MM.1S (cell line): ENCODE measurements at regions not wholly inside any gene's neighbourhood (a gene's known extent, or its start where the extent isn't known, plus 50 kb on each side); places are given as distances from the start of the nearest gene placed in this dataset.

Experiments used
- DNase-seq: peaks from one replicate; pipeline ENCODE4 v3.0.0-alpha.2; 2015
- H2AFZ ChIP-seq: fragments of 300-600 bp; sonication (generic); 2 replicates; pipeline ENCODE4 v1.6.0; 2016; ENCODE audit warnings: antibody characterized with exemption, low read length
- H3F3A ChIP-seq: fragments of 300-600 bp; sonication (generic); 2 replicates; pipeline ENCODE4 v1.6.1; 2016; ENCODE audit warnings: mild to moderate bottlenecking, antibody characterized with exemption, low read length, moderate library complexity, mixed read lengths; ENCODE audit not compliant: insufficient read depth
- H3K27ac ChIP-seq: fragments of 300-600 bp; sonication (generic); 2 replicates; pipeline ENCODE4 v1.5.1; 2016; ENCODE audit warnings: mild to moderate bottlenecking, low read length
- H3K27me3 ChIP-seq: fragments of 300-600 bp; sonication (generic); replicated peaks from 2 replicates; pipeline ENCODE4 v1.6.0; 2016; ENCODE audit warnings: low read length; ENCODE audit not compliant: insufficient read depth
- H3K36me3 ChIP-seq: fragments of 300-600 bp; sonication (generic); replicated peaks from 2 replicates; pipeline ENCODE4 v1.6.1; 2016; ENCODE audit warnings: mild to moderate bottlenecking, low read length, mixed read lengths; ENCODE audit not compliant: insufficient read depth
- H3K4me1 ChIP-seq: fragments of 300-600 bp; sonication (generic); 2 replicates; pipeline ENCODE4 v1.6.1; 2016; ENCODE audit warnings: low read length, mixed read lengths
- H3K4me2 ChIP-seq: fragments of 300-600 bp; sonication (generic); 2 replicates; pipeline ENCODE4 v1.6.0; 2016; ENCODE audit warnings: low read depth, low read length
- H3K4me3 ChIP-seq: fragments of 300-600 bp; sonication (generic); 2 replicates; pipeline ENCODE4 v1.5.1; 2016; ENCODE audit warnings: low read length, mixed read lengths
- H3K79me2 ChIP-seq: fragments of 300-600 bp; sonication (generic); 2 replicates; pipeline ENCODE4 v1.6.1; 2016; ENCODE audit warnings: mixed run types, low read length, mixed read lengths
- H3K9ac ChIP-seq: fragments of 300-600 bp; sonication (generic); 2 replicates; pipeline ENCODE4 v1.6.1; 2016; ENCODE audit warnings: low read length, mixed read lengths
- H3K9me2 ChIP-seq: fragments of 300-600 bp; sonication (generic); replicated peaks from 2 replicates; pipeline ENCODE4 v1.6.1; 2016; ENCODE audit warnings: mild to moderate bottlenecking, low read length, mixed read lengths; ENCODE audit not compliant: insufficient read depth
- H3K9me3 ChIP-seq: fragments of 300-600 bp; sonication (generic); replicated peaks from 2 replicates; pipeline ENCODE4 v1.6.1; 2016; ENCODE audit warnings: mild to moderate bottlenecking, low read length, mixed read lengths; ENCODE audit not compliant: insufficient read depth
- H4K20me1 ChIP-seq: fragments of 300-600 bp; sonication (generic); 2 replicates; pipeline ENCODE4 v1.6.1; 2016; ENCODE audit warnings: mild to moderate bottlenecking, low read length, moderate library complexity, mixed read lengths; ENCODE audit not compliant: insufficient read depth
- CTCF ChIP-seq: fragments of 300-600 bp; sonication (generic); IDR thresholded peaks from 2 replicates; pipeline ENCODE4 v1.5.1; 2016; ENCODE audit warnings: antibody characterized with exemption, low read length, mixed read lengths
- EZH2 ChIP-seq: fragments of 300-600 bp; sonication (generic); optimal IDR thresholded peaks from 2 replicates; pipeline ENCODE3; 2017; ENCODE audit warnings: low read depth, mild to moderate bottlenecking, antibody characterized with exemption, low read length, mixed read lengths
- EZH2phosphoT487 ChIP-seq: fragments of 300-600 bp; sonication (generic); IDR thresholded peaks from 2 replicates; pipeline ENCODE4 v1.6.1; 2018; ENCODE audit warnings: antibody characterized with exemption, low read length

- Histone ChIP-seq H4K20me1 (no peaks in the 10 kb centered on the region), H3F3A (no peaks in the 10 kb centered on the region), H3K9me2 (no peaks in the 10 kb centered on the region), H3K9me3 (no peaks in the 10 kb centered on the region), H3K79me2 (no peaks in the 10 kb centered on the region), H3K27ac (no peak overlapping the region), H3K27me3 (no peaks in the 10 kb centered on the region), H2AFZ (no peak overlapping the region), H3K4me2 (no peak overlapping the region), H3K4me1 (no peaks in the 10 kb centered on the region), H3K4me3 (no peak overlapping the region), H3K9ac (no peak overlapping the region), H3K36me3 (no peaks in the 10 kb centered on the region)
- DNase-seq = no peak
- no peak for TF ChIP-seq CTCF
- TF ChIP-seq EZH2phosphoT487 = no peak
- no peak for TF ChIP-seq EZH2
Observed at GRCh38 chr1:57578680-57579079, 154.8 kb upstream of the DAB1 start.

- no peak overlapping the region for H3K9ac ChIP-seq
- TF ChIP-seq EZH2phosphoT487 = no peak
- TF ChIP-seq EZH2 = no peak
- TF ChIP-seq CTCF = no peak
- no peaks in the 10 kb centered on the region for H4K20me1 ChIP-seq
- H3K79me2 ChIP-seq = no peaks in the 10 kb centered on the region
- no peaks in the 10 kb centered on the region for H3K4me1 ChIP-seq
- H3K36me3 ChIP-seq = no peaks in the 10 kb centered on the region
- no peak for DNase-seq
- no peaks in the 10 kb centered on the region for H3K9me3 ChIP-seq
- no peaks in the 10 kb centered on the region for H3K27me3 ChIP-seq
- no peak overlapping the region for H2AFZ ChIP-seq
- no peak overlapping the region for H3K4me3 ChIP-seq
- no peak overlapping the region for H3K27ac ChIP-seq
- H3F3A ChIP-seq = no peaks in the 10 kb centered on the region
- H3K9me2 ChIP-seq = no peaks in the 10 kb centered on the region
- no peak overlapping the region for H3K4me2 ChIP-seq
Observed at GRCh38 chr1:57578099-57578498, 154.2 kb upstream of the DAB1 start.

GRCh38 chr1:57576756-57577155 is 152.9 kb upstream of the DAB1 start:
- no peak for DNase-seq
- H3K4me2 ChIP-seq = no peak overlapping the region
- no peaks in the 10 kb centered on the region for H3K27me3 ChIP-seq
- no peak overlapping the region for H2AFZ ChIP-seq
- no peaks in the 10 kb centered on the region for H3K79me2 ChIP-seq
- no peaks in the 10 kb centered on the region for H3K9me3 ChIP-seq
- TF ChIP-seq CTCF = no peak
- no peak for TF ChIP-seq EZH2phosphoT487
- no peak for TF ChIP-seq EZH2
- H3K4me3 ChIP-seq = no peak overlapping the region
- no peak overlapping the region for H3K27ac ChIP-seq
- no peak overlapping the region for H3K9ac ChIP-seq
- no peaks in the 10 kb centered on the region for H3K36me3 ChIP-seq
- H3F3A ChIP-seq = no peaks in the 10 kb centered on the region
- no peaks in the 10 kb centered on the region for H3K9me2 ChIP-seq
- H3K4me1 ChIP-seq = peaks cover 2% of the 10 kb centered on the region
- no peaks in the 10 kb centered on the region for H4K20me1 ChIP-seq
